HepG2 (cell line): ENCODE measurements at regions not wholly inside any gene's neighbourhood (a gene's known extent, or its start where the extent isn't known, plus 50 kb on each side); places are given as distances from the start of the nearest gene placed in this dataset.

Experiments
- ATAC-seq: fragments of 200-7000 bp; cut with Tn5 transposase; 3 replicates; pipeline ENCODE4 v1.9.1; 2020; ENCODE audit warnings: mild to moderate bottlenecking, moderate library complexity
- BruUV-seq: library from RNA; stranded (reverse); fragments of 400-500 nt; replicated peaks from 2 replicates; lab custom pipeline; 2021; lab: Mats Ljungman, UMichigan
- CTCF ChIA-PET: fragments of 300-600 bp; formaldehyde crosslinking; extraction: SDS; loops from one replicate; lab custom pipeline; 2021; ENCODE audit warnings: low total read pairs, inconsistent platforms, low intra/inter-chr PET ratio; lab: Yijun Ruan, JAX
- POLR2A ChIA-PET: fragments of 350-600 bp; sonication (Branson Sonifier 250); formaldehyde crosslinking; loops from one replicate; lab custom pipeline; 2020; ENCODE audit warnings: antibody characterized with exemption, inconsistent platforms; lab: Yijun Ruan, JAX
- DNase-seq: peaks from one replicate; pipeline ENCODE4 v3.0.0-alpha.2; 2015; ENCODE audit warnings: low spot score
- FAIRE-seq: peaks from 3 replicates; lab custom pipeline; 2011; peaks lifted over from hg19 to GRCh38; lab: Jason Lieb, UNC
- H2AFZ ChIP-seq: one replicate; pipeline ENCODE4 v1.6.1; 2011; ENCODE audit warnings: low read length, inconsistent platforms
- H3K27ac ChIP-seq: fragments of 300-600 bp; 3 replicates; pipeline ENCODE4 v1.8.0; 2011; ENCODE audit warnings: mixed run types, mild to moderate bottlenecking, mixed read lengths, low read length, inconsistent platforms; ENCODE audit not compliant: insufficient read depth; ENCODE audit errors: extremely low read length
- H3K27me3 ChIP-seq, 2 experiments: fragments of 200-600 bp in 1 of 2; 2 replicates in 1 of 2; 3 replicates in 1 of 2; pipeline versions ENCODE4 v1.6.0 to v1.8.0; 2011; ENCODE audit warnings: low read length in 2 of 2, mild to moderate bottlenecking in 2 of 2, moderate library complexity in 2 of 2, inconsistent platforms in 1 of 2; ENCODE audit not compliant: insufficient read depth in 2 of 2, control insufficient read depth in 1 of 2
- H3K36me3 ChIP-seq, 2 experiments: fragments of 200-600 bp in 1 of 2; replicated peaks in 1 of 2; 2 replicates in 1 of 2; 3 replicates in 1 of 2; pipeline versions ENCODE4 v1.5.1 to v1.8.0; 2011; ENCODE audit warnings: low read length in 2 of 2, inconsistent platforms in 1 of 2; ENCODE audit not compliant: insufficient read depth in 2 of 2, control insufficient read depth in 1 of 2
- H3K4me1 ChIP-seq: 2 replicates; pipeline ENCODE4 v1.5.1; 2012; ENCODE audit warnings: low read length, inconsistent platforms; ENCODE audit not compliant: insufficient read depth
- H3K4me2 ChIP-seq: 2 replicates; pipeline ENCODE4 v1.6.0; 2011; ENCODE audit warnings: low read depth, low read length, inconsistent platforms
- H3K4me3 ChIP-seq, 3 experiments: fragments of 200-600 bp in 1 of 3; sonication (generic), shearing (Covaris generic) in 1 of 3; replicated peaks in 1 of 3; 2 replicates each; pipeline ENCODE4 v1.5.1; 2011 to 2016; ENCODE audit warnings: low read length in 3 of 3, inconsistent platforms in 2 of 3, low read depth in 2 of 3, mild to moderate bottlenecking in 2 of 3, control low read depth in 1 of 3, mixed read lengths in 1 of 3; ENCODE audit not compliant: insufficient read depth in 1 of 3
- H3K79me2 ChIP-seq: one replicate; pipeline ENCODE4 v1.6.1; 2011; ENCODE audit warnings: low read length, inconsistent platforms; ENCODE audit not compliant: insufficient read depth
- H3K9ac ChIP-seq: 2 replicates; pipeline ENCODE4 v1.6.0; 2011; ENCODE audit warnings: mild to moderate bottlenecking, low read depth, low read length, inconsistent platforms; ENCODE audit not compliant: insufficient read depth
- H3K9me3 ChIP-seq: 2 replicates; pipeline ENCODE4 v1.5.1; 2012; ENCODE audit warnings: mild to moderate bottlenecking, low read length
- H4K20me1 ChIP-seq: 2 replicates; pipeline ENCODE4 v1.6.0; 2011; ENCODE audit warnings: inconsistent platforms, mild to moderate bottlenecking, low read length, moderate library complexity; ENCODE audit not compliant: insufficient read depth
- AFF4 ChIP-seq: sonication (generic); formaldehyde crosslinking; IDR thresholded peaks from 2 replicates; pipeline ENCODE4 v1.4.0; 2020; ENCODE audit warnings: missing genetic modification reagents
- BRF2 ChIP-seq: sonication (generic); formaldehyde crosslinking; IDR thresholded peaks from 2 replicates; pipeline ENCODE4 v1.8.1; 2022; ENCODE audit warnings: mild to moderate bottlenecking, missing genetic modification reagents
- CREBL2 ChIP-seq: sonication (generic); formaldehyde crosslinking; IDR thresholded peaks from 2 replicates; pipeline ENCODE4 v1.8.1; 2023; ENCODE audit warnings: missing genetic modification reagents, mild to moderate bottlenecking, borderline replicate concordance
- FOSL2 ChIP-seq: sonication (generic); formaldehyde crosslinking; IDR thresholded peaks from 2 replicates; pipeline ENCODE4 v1.4.0; 2020; ENCODE audit warnings: missing genetic modification reagents
- FOXK1 ChIP-seq: sonication (generic); formaldehyde crosslinking; IDR thresholded peaks from 2 replicates; pipeline ENCODE4 v1.4.0; 2020; ENCODE audit warnings: low read depth, missing genetic modification reagents, borderline replicate concordance
- KMT2B ChIP-seq: IDR thresholded peaks from 2 replicates; pipeline ENCODE4 v1.6.1; 2016; ENCODE audit warnings: missing genetic modification reagents, missing compliant biosample characterization
- NCOA1 ChIP-seq: sonication (generic); formaldehyde crosslinking; IDR thresholded peaks from 2 replicates; pipeline ENCODE4 v1.9.0; 2021; ENCODE audit warnings: missing genetic modification reagents
- SNAI1 ChIP-seq: sonication (generic); formaldehyde crosslinking; IDR thresholded peaks from 2 replicates; pipeline ENCODE4 v1.5.0; 2020; ENCODE audit warnings: mild to moderate bottlenecking, missing genetic modification reagents, borderline replicate concordance
- THRA ChIP-seq: sonication (generic); formaldehyde crosslinking; IDR thresholded peaks from 2 replicates; pipeline ENCODE4 v1.4.0; 2020; ENCODE audit warnings: missing genetic modification reagents, borderline replicate concordance
- ZNF280B ChIP-seq: sonication (generic); formaldehyde crosslinking; IDR thresholded peaks from 2 replicates; pipeline ENCODE4 v1.5.0; 2020; ENCODE audit warnings: missing genetic modification reagents, mild to moderate bottlenecking, borderline replicate concordance
- ZNF703 ChIP-seq: sonication (generic); formaldehyde crosslinking; IDR thresholded peaks from 2 replicates; pipeline ENCODE4 v1.5.1; 2020; ENCODE audit warnings: missing genetic modification reagents, mild to moderate bottlenecking, moderate library complexity, borderline replicate concordance
- WGBS: methylation state at CpG from one replicate; pipeline ENCODE4 v1.1.6; 2017; ENCODE audit warnings: low lambda C conversion rate; 5-methylcytosine and 5-hydroxymethylcytosine counted together
- in situ Hi-C: cut with HindIII; loops from 2 replicates; pipeline ENCODE4 v1.10.0; 2017; ENCODE audit warnings: low pct_unique_long_range_greater_than_20kb; ENCODE audit not compliant: extremely low pct_ligation_motif_present
- intact Hi-C: fragments of 100-400 bp; cut with micrococcal nuclease; formaldehyde crosslinking; loops from one replicate; pipeline ENCODE4 v1.10.0; 2022; ENCODE audit not compliant: unreplicated experiment

- H3K9me3 ChIP-seq = no peaks in the 10 kb centered on the region
- whole genome bisulfite sequencing = 0% methylated on average over 1 of the region's 1 CpG
- H3K4me3 ChIP-seq = no peak overlapping the region
- ChIA-PET CTCF (no interaction called here), POLR2A (no interaction called here)
- intact Hi-C loops = no loop called here
- H3K27ac ChIP-seq = no peak overlapping the region
- DNase-seq (no peak), ATAC-seq (no peak), FAIRE-seq (no peak)
- H2AFZ ChIP-seq = no peak overlapping the region
- H3K27me3 ChIP-seq = no peaks in the 10 kb centered on the region
- no peaks in the 10 kb centered on the region for H3K79me2 ChIP-seq
- no peaks in the 10 kb centered on the region for H3K36me3 ChIP-seq
- TF ChIP-seq ZNF280B (CRISPR knock-in tag) (no peak), CREBL2 (CRISPR knock-in tag) (no peak), ZNF703 (no peak)
- BruUV-seq = no TSS peak
- in situ Hi-C loops = no loop called here
- no peaks in the 10 kb centered on the region for H4K20me1 ChIP-seq
- H3K4me1 ChIP-seq = no peaks in the 10 kb centered on the region
- H3K9ac ChIP-seq = no peak overlapping the region
- H3K4me2 ChIP-seq = no peak overlapping the region
Observed at GRCh38 chr10:55378196-55378595, 577.2 kb upstream of the PCDH15 start.

- intact Hi-C loops (no loop called here), in situ Hi-C loops (no loop called here)
- FAIRE-seq (no peak), ATAC-seq (no peak), DNase-seq (no peak)
- H3K36me3 ChIP-seq = no peaks in the 10 kb centered on the region
- BruUV-seq = no TSS peak
- no peak overlapping the region for H3K9ac ChIP-seq
- CTCF ChIA-PET = no interaction called here
- H3K79me2 ChIP-seq = no peaks in the 10 kb centered on the region
- no peak overlapping the region for H2AFZ ChIP-seq
- no peaks in the 10 kb centered on the region for H3K9me3 ChIP-seq
- H3K27ac ChIP-seq = no peak overlapping the region
- H3K27me3 ChIP-seq = no peaks in the 10 kb centered on the region
- no peaks in the 10 kb centered on the region for H3K4me1 ChIP-seq
- WGBS = 4% methylated on average over 2 of the region's 2 CpGs
- no peak overlapping the region for H3K4me2 ChIP-seq
- no peaks in the 10 kb centered on the region for H4K20me1 ChIP-seq
- no peak overlapping the region for H3K4me3 ChIP-seq
- POLR2A ChIA-PET = no interaction called here
- no peak for TF ChIP-seq AFF4
- TF ChIP-seq KMT2B (CRISPR knock-in tag) = no peak
- no peak for TF ChIP-seq SNAI1 (CRISPR knock-in tag)
- TF ChIP-seq FOSL2 = no peak
- no peak for TF ChIP-seq THRA (CRISPR knock-in tag)
- TF ChIP-seq NCOA1 (CRISPR knock-in tag) = no peak
- TF ChIP-seq BRF2 (CRISPR knock-in tag) = no peak
- no peak for TF ChIP-seq FOXK1 (CRISPR knock-in tag)
Observed at GRCh38 chr10:55374917-55375316, 573.9 kb upstream of the PCDH15 start.
